ENCODE measurements at regions not wholly inside any gene's neighbourhood (a gene's known extent, or its start where the extent isn't known, plus 50 kb on each side); places are given as distances from the start of the nearest gene placed in this dataset.
A peak's percentile ranks its signal among the peaks of the same experiment; 100 is the strongest.
"Not testable (repeated sequence)": the region's sequence is repeated elsewhere in the genome, so short reads cannot be mapped to it uniquely, and the experiment has no call there.

- no peaks in the 10 kb centered on the region for H3K27me3 ChIP-seq (replicated peaks; ENCODE audit: control insufficient read depth, insufficient read depth, low read length)
- H3K36me3 ChIP-seq (ENCODE audit: control insufficient read depth, insufficient read depth, low read length) = no peaks in the 10 kb centered on the region
- no peak for TF ChIP-seq CTCF (IDR thresholded peaks at IDR 0.05; ENCODE audit: insufficient read depth, low read length, poor library complexity, severe bottlenecking)
- no peak overlapping the region for H3K4me3 ChIP-seq (replicated peaks; ENCODE audit: low read depth, low read length)
- no peak for DNase-seq (ENCODE audit: extremely low read depth, insufficient read length)
Observed at GRCh38 chr10:91096274-91096673, 124.2 kb upstream of the PCGF5 start.

GRCh38 chr10:91097313-91097712 lies 123.2 kb upstream of the PCGF5 start:
- TF ChIP-seq CTCF (IDR thresholded peaks at IDR 0.05; ENCODE audit: insufficient read depth, low read length, poor library complexity, severe bottlenecking) = no peak
- no peak for DNase-seq (ENCODE audit: extremely low read depth, insufficient read length)
- no peak overlapping the region for H3K4me3 ChIP-seq (replicated peaks; ENCODE audit: low read depth, low read length)
- H3K36me3 ChIP-seq (ENCODE audit: control insufficient read depth, insufficient read depth, low read length) = no peaks in the 10 kb centered on the region
- H3K27me3 ChIP-seq (replicated peaks; ENCODE audit: control insufficient read depth, insufficient read depth, low read length) = no peaks in the 10 kb centered on the region

GRCh38 chr10:91098021-91098420 lies 122.4 kb upstream of the PCGF5 start:
- H3K27me3 ChIP-seq (replicated peaks; ENCODE audit: control insufficient read depth, insufficient read depth, low read length); H3K4me3 ChIP-seq (replicated peaks; ENCODE audit: low read depth, low read length); DNase-seq (ENCODE audit: extremely low read depth, insufficient read length); H3K36me3 ChIP-seq (ENCODE audit: control insufficient read depth, insufficient read depth, low read length): not testable (repeated sequence)

GRCh38 chr10:91103384-91104192 lies 116.9 kb upstream of the PCGF5 start:
- peak; percentile 13 for DNase-seq (ENCODE audit: extremely low read depth, insufficient read length)
- no peak overlapping the region for H3K4me3 ChIP-seq (replicated peaks; ENCODE audit: low read depth, low read length)
- TF ChIP-seq CTCF (IDR thresholded peaks at IDR 0.05; ENCODE audit: insufficient read depth, low read length, poor library complexity, severe bottlenecking) = no peak

GRCh38 chr10:91104193-91105041 lies 116.0 kb upstream of the PCGF5 start:
- H3K36me3 ChIP-seq (ENCODE audit: control insufficient read depth, insufficient read depth, low read length) = no peaks in the 10 kb centered on the region
- no peaks in the 10 kb centered on the region for H3K27me3 ChIP-seq (replicated peaks; ENCODE audit: control insufficient read depth, insufficient read depth, low read length)
- no peak for DNase-seq (ENCODE audit: extremely low read depth, insufficient read length)
- no peak overlapping the region for H3K4me3 ChIP-seq (replicated peaks; ENCODE audit: low read depth, low read length)
- no peak for TF ChIP-seq CTCF (IDR thresholded peaks at IDR 0.05; ENCODE audit: insufficient read depth, low read length, poor library complexity, severe bottlenecking)

More at GRCh38 chr10:91103384-91104192, 116.9 kb upstream of the PCGF5 start:
- H3K27me3 ChIP-seq (replicated peaks; ENCODE audit: control insufficient read depth, insufficient read depth, low read length) = no peaks in the 10 kb centered on the region
- no peaks in the 10 kb centered on the region for H3K36me3 ChIP-seq (ENCODE audit: control insufficient read depth, insufficient read depth, low read length)

- DNase-seq (ENCODE audit: extremely low read depth, insufficient read length) = no peak
- TF ChIP-seq CTCF (IDR thresholded peaks at IDR 0.05; ENCODE audit: insufficient read depth, low read length, poor library complexity, severe bottlenecking) = no peak
- Histone ChIP-seq H3K36me3 (ENCODE audit: control insufficient read depth, insufficient read depth, low read length) (no peaks in the 10 kb centered on the region), H3K27me3 (replicated peaks; ENCODE audit: control insufficient read depth, insufficient read depth, low read length) (no peaks in the 10 kb centered on the region), H3K4me3 (replicated peaks; ENCODE audit: low read depth, low read length) (no peak overlapping the region)
Observed at GRCh38 chr10:91105269-91105668, 115.2 kb upstream of the PCGF5 start.
